Endothelial cell of umbilical vein (primary cell): ENCODE measurements at regions not wholly inside any gene's neighbourhood (a gene's known extent, or its start where the extent isn't known, plus 50 kb on each side); places are given as distances from the start of the nearest gene placed in this dataset.

ENCODE experiments used
- BruUV-seq: library from RNA; stranded (reverse); fragments of 400-500 nt; replicated peaks from 2 replicates; lab custom pipeline; 2021; lab: Mats Ljungman, UMichigan
- CTCF ChIA-PET: fragments of 300-600, 350-600 bp; sonication (Branson Sonifier 250); formaldehyde crosslinking; loops from one replicate; lab custom pipeline; 2021; ENCODE audit warnings: antibody characterized with exemption, inconsistent platforms; lab: Charles Lee
- POLR2A ChIA-PET: fragments of 300-600, 350-600 bp; sonication (Branson Sonifier 250); formaldehyde crosslinking; loops from one replicate; lab custom pipeline; 2021; ENCODE audit warnings: antibody characterized with exemption, inconsistent platforms; lab: Charles Lee
- DNase-seq: peaks from one replicate; pipeline ENCODE4 v3.0.0-alpha.2; 2011; ENCODE audit warnings: low read depth, low spot score
- FAIRE-seq: peaks from 2 replicates; lab custom pipeline; 2011; peaks lifted over from hg19 to GRCh38; lab: Jason Lieb, UNC
- H2AFZ ChIP-seq: 2 replicates; pipeline ENCODE4 v1.6.0; 2012; ENCODE audit warnings: low read depth, low read length, control low read depth, inconsistent platforms
- H3K27ac ChIP-seq: 2 replicates; pipeline ENCODE4 v1.5.1; 2011; ENCODE audit warnings: low read depth, mild to moderate bottlenecking, control low read depth, low read length, moderate library complexity; ENCODE audit not compliant: insufficient read depth
- H3K27me3 ChIP-seq, 2 experiments: 2 replicates each; pipeline versions ENCODE4 v1.6.0 to v1.6.1; 2011; ENCODE audit warnings: low read length in 2 of 2, mixed read lengths in 1 of 2; ENCODE audit not compliant: control insufficient read depth in 2 of 2, insufficient read depth in 2 of 2
- H3K36me3 ChIP-seq, 2 experiments: 2 replicates in 1 of 2; 3 replicates in 1 of 2; pipeline ENCODE4 v1.5.1; 2011; ENCODE audit warnings: low read length in 2 of 2, mild to moderate bottlenecking in 1 of 2, moderate library complexity in 1 of 2; ENCODE audit not compliant: control insufficient read depth in 2 of 2, insufficient read depth in 2 of 2; ENCODE audit errors: extremely low read depth in 1 of 2
- H3K4me1 ChIP-seq: 3 replicates; pipeline ENCODE4 v1.5.1; 2011; ENCODE audit warnings: mild to moderate bottlenecking, low read length; ENCODE audit not compliant: control insufficient read depth, insufficient read depth; ENCODE audit errors: extremely low read depth
- H3K4me2 ChIP-seq: 2 replicates; pipeline ENCODE4 v1.6.1; 2011; ENCODE audit warnings: low read length, control low read depth, mixed read lengths; ENCODE audit not compliant: insufficient read depth
- H3K4me3 ChIP-seq, 3 experiments: fragments of 200-600 bp in 1 of 3; sonication (generic), shearing (Covaris generic) in 1 of 3; replicated peaks in 1 of 3; 2 replicates each; pipeline ENCODE4 v1.5.1; 2011 to 2016; ENCODE audit warnings: control low read depth in 3 of 3, low read length in 3 of 3, mild to moderate bottlenecking in 2 of 3, inconsistent platforms in 1 of 3, low read depth in 1 of 3, moderate library complexity in 1 of 3; ENCODE audit not compliant: insufficient read depth in 1 of 3
- H3K79me2 ChIP-seq: 2 replicates; pipeline ENCODE4 v1.6.0; 2012; ENCODE audit warnings: low read length, inconsistent platforms; ENCODE audit not compliant: control insufficient read depth, insufficient read depth
- H3K9ac ChIP-seq: replicated peaks from 2 replicates; pipeline ENCODE3; 2011; ENCODE audit warnings: low read length, control low read depth; ENCODE audit not compliant: insufficient read depth; ENCODE audit errors: extremely low read depth
- H3K9me1 ChIP-seq: replicated peaks from 3 replicates; pipeline ENCODE4 v1.6.0; 2011; ENCODE audit warnings: mild to moderate bottlenecking, low read length; ENCODE audit not compliant: control insufficient read depth, insufficient read depth; ENCODE audit errors: extremely low read depth
- H3K9me3 ChIP-seq: replicated peaks from 2 replicates; pipeline ENCODE4 v1.5.1; 2012; ENCODE audit warnings: low read length, inconsistent platforms; ENCODE audit not compliant: control insufficient read depth, insufficient read depth
- H4K20me1 ChIP-seq: replicated peaks from 2 replicates; pipeline ENCODE3; 2011; ENCODE audit warnings: mild to moderate bottlenecking, low read length; ENCODE audit not compliant: control insufficient read depth, insufficient read depth; ENCODE audit errors: extremely low read depth
- EZH2 ChIP-seq: IDR thresholded peaks from 2 replicates; pipeline ENCODE4 v1.6.1; 2012; ENCODE audit warnings: borderline replicate concordance, low read depth, mild to moderate bottlenecking, moderate library complexity, low read length, inconsistent platforms; ENCODE audit not compliant: severe bottlenecking
- FOS ChIP-seq: IDR thresholded peaks from 2 replicates; pipeline ENCODE4 v1.6.1; 2011; ENCODE audit warnings: mild to moderate bottlenecking, low read length, moderate library complexity, borderline replicate concordance; ENCODE audit not compliant: insufficient read depth
- GATA2 ChIP-seq: IDR thresholded peaks from 2 replicates; pipeline ENCODE4 v1.7.0; 2011; ENCODE audit warnings: low read depth, mild to moderate bottlenecking, moderate library complexity, mixed read lengths, low read length; ENCODE audit not compliant: insufficient read length, insufficient read depth
- JUN ChIP-seq: IDR thresholded peaks from 2 replicates; pipeline ENCODE4 v1.6.1; 2011; ENCODE audit warnings: borderline replicate concordance, low read depth; ENCODE audit not compliant: insufficient read length, insufficient read depth
- MYC ChIP-seq: IDR thresholded peaks from one replicate; pipeline ENCODE4 v1.6.1; 2011; ENCODE audit warnings: mild to moderate bottlenecking, low read depth, low read length
- POLR2A ChIP-seq: IDR thresholded peaks from 2 replicates; pipeline ENCODE4 v1.6.1; 2012; ENCODE audit warnings: low read depth, mild to moderate bottlenecking, control low read depth, low read length
- POLR2AphosphoS5 ChIP-seq: IDR thresholded peaks from 2 replicates; pipeline ENCODE4 v1.6.1; 2012; ENCODE audit warnings: low read depth, mild to moderate bottlenecking, control low read depth, low read length, moderate library complexity; ENCODE audit not compliant: insufficient read depth
- dilution Hi-C: fragments of 300-500 bp; cut with MboI; formaldehyde crosslinking; loops from one replicate; pipeline ENCODE4 v1.15.0; 2019; ENCODE audit warnings: low sequenced_read_pairs; ENCODE audit not compliant: extremely low pct_ligation_motif_present
- intact Hi-C: fragments of 100-400 bp; cut with micrococcal nuclease; formaldehyde crosslinking; loops from one replicate; pipeline ENCODE4 v1.10.0; 2022
- TF ChIP-seq, protein P1 (sequence below), 2 donors: IDR thresholded peaks; 1 replicate in 1 of 2; 2 replicates in 1 of 2; pipeline ENCODE4 v1.5.1; 2011; ENCODE audit warnings: low read length in 2 of 2, mild to moderate bottlenecking in 2 of 2, moderate library complexity in 2 of 2, control low read depth in 1 of 2, inconsistent platforms in 1 of 2, low read depth in 1 of 2; ENCODE audit not compliant: insufficient read depth in 1 of 2; ENCODE audit errors: extremely low read depth in 1 of 2
- TF ChIP-seq, protein P2 (sequence below): IDR thresholded peaks from 2 replicates; pipeline ENCODE4 v1.6.1; 2011; ENCODE audit not compliant: insufficient read depth, insufficient read length

DNA sequence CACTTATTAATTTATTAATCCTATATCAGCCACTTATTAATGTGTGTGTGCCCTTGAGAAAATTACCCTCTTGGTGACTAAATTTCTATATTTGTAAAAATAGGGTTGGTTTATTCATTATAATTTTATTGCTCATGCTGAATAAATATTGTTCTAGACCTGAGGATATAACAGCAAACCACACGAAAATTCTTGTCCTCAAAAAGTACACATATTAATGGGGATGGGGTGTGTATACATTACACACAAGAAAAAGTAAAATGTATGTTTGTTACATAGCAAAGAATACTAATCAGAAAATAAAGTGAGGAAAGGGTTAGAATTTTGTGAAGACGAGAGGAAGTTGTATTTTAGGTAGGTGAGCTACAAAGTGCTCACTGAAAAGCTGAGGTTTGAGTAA, 1068.9 kb upstream of the RAG2 start:
- H3K27me3 ChIP-seq: no peaks in the 10 kb centered on the region
- no peak for DNase-seq
- no peak for FAIRE-seq
- no peaks in the 10 kb centered on the region for H4K20me1 ChIP-seq
- H3K9ac ChIP-seq: no peak overlapping the region
- no peaks in the 10 kb centered on the region for H3K79me2 ChIP-seq
- no peak overlapping the region for H2AFZ ChIP-seq
- BruUV-seq: no TSS peak
- no peaks in the 10 kb centered on the region for H3K4me1 ChIP-seq
- no peak overlapping the region for H3K4me3 ChIP-seq
- CTCF ChIA-PET: no interaction called here
- POLR2A ChIA-PET: no interaction called here
- H3K9me3 ChIP-seq: no peaks in the 10 kb centered on the region
- TF ChIP-seq JUN (no peak), GATA2 (no peak), FOS (no peak), MYC (no peak), POLR2AphosphoS5 (no peak), EZH2 (no peak), POLR2A (no peak)
- TF ChIP-seq, protein P1, sequence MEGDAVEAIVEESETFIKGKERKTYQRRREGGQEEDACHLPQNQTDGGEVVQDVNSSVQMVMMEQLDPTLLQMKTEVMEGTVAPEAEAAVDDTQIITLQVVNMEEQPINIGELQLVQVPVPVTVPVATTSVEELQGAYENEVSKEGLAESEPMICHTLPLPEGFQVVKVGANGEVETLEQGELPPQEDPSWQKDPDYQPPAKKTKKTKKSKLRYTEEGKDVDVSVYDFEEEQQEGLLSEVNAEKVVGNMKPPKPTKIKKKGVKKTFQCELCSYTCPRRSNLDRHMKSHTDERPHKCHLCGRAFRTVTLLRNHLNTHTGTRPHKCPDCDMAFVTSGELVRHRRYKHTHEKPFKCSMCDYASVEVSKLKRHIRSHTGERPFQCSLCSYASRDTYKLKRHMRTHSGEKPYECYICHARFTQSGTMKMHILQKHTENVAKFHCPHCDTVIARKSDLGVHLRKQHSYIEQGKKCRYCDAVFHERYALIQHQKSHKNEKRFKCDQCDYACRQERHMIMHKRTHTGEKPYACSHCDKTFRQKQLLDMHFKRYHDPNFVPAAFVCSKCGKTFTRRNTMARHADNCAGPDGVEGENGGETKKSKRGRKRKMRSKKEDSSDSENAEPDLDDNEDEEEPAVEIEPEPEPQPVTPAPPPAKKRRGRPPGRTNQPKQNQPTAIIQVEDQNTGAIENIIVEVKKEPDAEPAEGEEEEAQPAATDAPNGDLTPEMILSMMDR (IDR thresholded peaks at IDR 0.05; ENCODE audit: extremely low read depth in 1 of 2, insufficient read depth in 1 of 2, low read depth in 1 of 2, low read length in 2 of 2): no peak
- TF ChIP-seq, protein P2, sequence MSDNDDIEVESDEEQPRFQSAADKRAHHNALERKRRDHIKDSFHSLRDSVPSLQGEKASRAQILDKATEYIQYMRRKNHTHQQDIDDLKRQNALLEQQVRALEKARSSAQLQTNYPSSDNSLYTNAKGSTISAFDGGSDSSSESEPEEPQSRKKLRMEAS: no peak
- H3K36me3 ChIP-seq: no peaks in the 10 kb centered on the region
- intact Hi-C loops (no loop called here), dilution Hi-C loops (no loop called here)
- H3K9me1 ChIP-seq: no peaks in the 10 kb centered on the region
- H3K4me2 ChIP-seq: no peak overlapping the region
- H3K27ac ChIP-seq: no peak overlapping the region
